Gastrocnemius medialis (tissue), 4 donors: ENCODE measurements at regions not wholly inside any gene's neighbourhood (a gene's known extent, or its start where the extent isn't known, plus 50 kb on each side); places are given as distances from the start of the nearest gene placed in this dataset.

ENCODE experiments used
- POLR2A ChIP-seq, 2 donors: fragments of 450-650 bp; IDR thresholded peaks; one replicate each; pipeline ENCODE4 v1.6.1; 2017; ENCODE audit warnings: antibody characterized with exemption in 2 of 2, mild to moderate bottlenecking in 2 of 2, moderate library complexity in 2 of 2
- TF ChIP-seq, protein P1 (sequence below), 5 experiments: fragments of 450-650 bp in 3 of 5; fragments of 200-600 bp in 2 of 5; sonication (generic) in 2 of 5; IDR thresholded peaks in 4 of 5; conservative IDR thresholded peaks in 1 of 5; 1 replicate in 4 of 5; 2 replicates in 1 of 5; pipeline ENCODE4 v1.5.1; 2016 to 2019; ENCODE audit warnings: antibody characterized with exemption in 5 of 5, mild to moderate bottlenecking in 3 of 5, moderate library complexity in 3 of 5

DNA sequence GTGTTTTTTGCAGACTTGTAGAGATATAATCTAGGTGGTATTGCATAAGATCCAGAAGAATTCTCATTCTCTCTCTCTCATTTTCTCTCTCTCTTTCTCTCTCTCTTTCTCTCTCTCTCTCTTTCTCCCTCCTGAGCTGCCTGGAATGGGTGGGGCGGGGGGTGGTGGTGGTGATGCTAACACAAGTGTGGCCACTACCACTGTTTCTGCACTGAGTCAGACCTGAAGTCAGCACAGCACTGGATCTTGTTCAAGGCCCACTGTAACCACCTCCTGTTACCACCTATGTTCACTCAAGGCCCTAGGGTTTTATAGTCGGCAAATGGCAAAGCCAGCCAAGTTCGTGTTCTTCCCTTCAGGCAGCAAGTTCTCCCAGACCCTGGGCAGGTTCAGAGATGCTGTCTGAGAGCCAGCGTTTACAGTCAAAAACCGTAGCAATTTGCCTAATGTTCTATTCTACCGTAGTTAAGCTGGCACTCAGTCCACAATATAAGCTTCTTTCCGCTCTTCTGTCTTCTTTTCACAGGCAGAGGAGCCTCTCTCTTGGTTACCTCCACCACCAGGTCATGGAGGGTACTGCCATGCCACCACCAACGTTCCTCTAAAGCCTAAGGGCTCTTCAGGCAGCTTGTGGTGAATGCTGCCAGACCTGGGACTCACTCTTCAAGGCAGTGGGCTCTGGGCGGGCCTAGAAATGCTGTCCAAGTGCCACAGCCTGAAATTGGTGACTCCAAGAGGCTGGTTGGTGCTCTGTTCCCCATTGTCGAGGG, 235.7 kb upstream of the PRR16 start:
- TF ChIP-seq, protein P1, sequence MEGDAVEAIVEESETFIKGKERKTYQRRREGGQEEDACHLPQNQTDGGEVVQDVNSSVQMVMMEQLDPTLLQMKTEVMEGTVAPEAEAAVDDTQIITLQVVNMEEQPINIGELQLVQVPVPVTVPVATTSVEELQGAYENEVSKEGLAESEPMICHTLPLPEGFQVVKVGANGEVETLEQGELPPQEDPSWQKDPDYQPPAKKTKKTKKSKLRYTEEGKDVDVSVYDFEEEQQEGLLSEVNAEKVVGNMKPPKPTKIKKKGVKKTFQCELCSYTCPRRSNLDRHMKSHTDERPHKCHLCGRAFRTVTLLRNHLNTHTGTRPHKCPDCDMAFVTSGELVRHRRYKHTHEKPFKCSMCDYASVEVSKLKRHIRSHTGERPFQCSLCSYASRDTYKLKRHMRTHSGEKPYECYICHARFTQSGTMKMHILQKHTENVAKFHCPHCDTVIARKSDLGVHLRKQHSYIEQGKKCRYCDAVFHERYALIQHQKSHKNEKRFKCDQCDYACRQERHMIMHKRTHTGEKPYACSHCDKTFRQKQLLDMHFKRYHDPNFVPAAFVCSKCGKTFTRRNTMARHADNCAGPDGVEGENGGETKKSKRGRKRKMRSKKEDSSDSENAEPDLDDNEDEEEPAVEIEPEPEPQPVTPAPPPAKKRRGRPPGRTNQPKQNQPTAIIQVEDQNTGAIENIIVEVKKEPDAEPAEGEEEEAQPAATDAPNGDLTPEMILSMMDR (IDR thresholded peaks at IDR 0.05 in 4 of 5, conservative IDR thresholded peaks at IDR 0.05 in 1 of 5) = no peak
- no peak for TF ChIP-seq POLR2A (IDR thresholded peaks at IDR 0.05)
